ACC112 (cell line): ENCODE measurements at regions not wholly inside any gene's neighbourhood (a gene's known extent, or its start where the extent isn't known, plus 50 kb on each side); places are given as distances from the start of the nearest gene placed in this dataset.

Experiments
- H2AFZ ChIP-seq: fragments of 200-600 bp; sonication (generic); one replicate; pipeline ENCODE4 v1.6.0; 2017; ENCODE audit warnings: antibody characterized with exemption, low read length; ENCODE audit not compliant: unreplicated experiment
- H3K27ac ChIP-seq: fragments of 200-600 bp; sonication (generic); 2 replicates; pipeline ENCODE4 v1.5.1; 2014; ENCODE audit warnings: low read depth, mild to moderate bottlenecking, antibody characterized with exemption, low read length, moderate library complexity
- H3K27me3 ChIP-seq: fragments of 200-600 bp; sonication (generic); 2 replicates; pipeline ENCODE4 v1.6.1; 2014; ENCODE audit warnings: mild to moderate bottlenecking, antibody characterized with exemption, low read length, moderate library complexity, mixed read lengths; ENCODE audit not compliant: insufficient read depth
- H3K36me3 ChIP-seq: fragments of 200-600 bp; sonication (generic); 2 replicates; pipeline ENCODE4 v1.6.1; 2016; ENCODE audit warnings: mild to moderate bottlenecking, antibody characterized with exemption, low read length, moderate library complexity, mixed read lengths; ENCODE audit not compliant: insufficient read depth
- H3K4me1 ChIP-seq: fragments of 200-600 bp; sonication (generic); one replicate; pipeline ENCODE4 v1.6.1; 2016; ENCODE audit warnings: low read length, mixed read lengths; ENCODE audit not compliant: insufficient read depth, unreplicated experiment, control insufficient read depth
- H3K4me3 ChIP-seq: fragments of 200-600 bp; sonication (generic); 2 replicates; pipeline ENCODE4 v1.5.1; 2014; ENCODE audit warnings: mild to moderate bottlenecking, low read depth, low read length
- H3K79me2 ChIP-seq: fragments of 200-600 bp; sonication (generic); one replicate; pipeline ENCODE4 v1.6.0; 2016; ENCODE audit warnings: low read length; ENCODE audit not compliant: control insufficient read depth, unreplicated experiment, insufficient read depth

DNA sequence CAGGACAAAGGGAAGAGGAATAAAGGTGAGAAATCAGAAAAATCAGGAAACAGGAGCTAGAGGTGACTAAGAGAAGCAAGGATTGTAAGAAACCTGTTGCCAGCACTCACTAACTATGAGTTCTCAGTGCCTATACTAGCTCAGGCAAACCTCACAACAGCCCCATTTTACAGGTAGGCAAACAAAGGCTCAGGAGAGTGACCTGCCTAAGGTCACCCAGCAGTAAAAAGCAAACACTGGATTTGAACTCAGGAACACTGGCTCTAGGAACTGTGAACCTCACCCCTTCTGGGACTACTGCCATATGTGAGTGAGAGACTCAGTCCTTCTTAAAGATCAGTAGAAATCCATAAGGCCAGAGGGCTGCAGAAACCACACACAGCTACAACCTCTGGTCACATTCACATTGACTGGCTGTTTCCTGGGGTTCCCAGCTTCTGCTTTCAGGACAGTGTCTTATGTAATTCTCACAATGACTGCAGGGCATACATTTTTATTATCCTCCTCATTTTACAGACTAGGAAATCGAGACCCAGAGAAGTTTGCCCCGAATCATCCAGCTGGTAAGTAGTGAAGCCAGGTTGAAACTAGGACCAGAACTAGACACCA is 80.7 kb upstream of the MAFB start:
- H3K27ac ChIP-seq = no peak overlapping the region
- no peaks in the 10 kb centered on the region for H3K36me3 ChIP-seq
- H3K4me1 ChIP-seq = no peaks in the 10 kb centered on the region
- no peaks in the 10 kb centered on the region for H3K27me3 ChIP-seq
- H2AFZ ChIP-seq = no peak overlapping the region
- H3K4me3 ChIP-seq = no peak overlapping the region
- no peaks in the 10 kb centered on the region for H3K79me2 ChIP-seq

DNA sequence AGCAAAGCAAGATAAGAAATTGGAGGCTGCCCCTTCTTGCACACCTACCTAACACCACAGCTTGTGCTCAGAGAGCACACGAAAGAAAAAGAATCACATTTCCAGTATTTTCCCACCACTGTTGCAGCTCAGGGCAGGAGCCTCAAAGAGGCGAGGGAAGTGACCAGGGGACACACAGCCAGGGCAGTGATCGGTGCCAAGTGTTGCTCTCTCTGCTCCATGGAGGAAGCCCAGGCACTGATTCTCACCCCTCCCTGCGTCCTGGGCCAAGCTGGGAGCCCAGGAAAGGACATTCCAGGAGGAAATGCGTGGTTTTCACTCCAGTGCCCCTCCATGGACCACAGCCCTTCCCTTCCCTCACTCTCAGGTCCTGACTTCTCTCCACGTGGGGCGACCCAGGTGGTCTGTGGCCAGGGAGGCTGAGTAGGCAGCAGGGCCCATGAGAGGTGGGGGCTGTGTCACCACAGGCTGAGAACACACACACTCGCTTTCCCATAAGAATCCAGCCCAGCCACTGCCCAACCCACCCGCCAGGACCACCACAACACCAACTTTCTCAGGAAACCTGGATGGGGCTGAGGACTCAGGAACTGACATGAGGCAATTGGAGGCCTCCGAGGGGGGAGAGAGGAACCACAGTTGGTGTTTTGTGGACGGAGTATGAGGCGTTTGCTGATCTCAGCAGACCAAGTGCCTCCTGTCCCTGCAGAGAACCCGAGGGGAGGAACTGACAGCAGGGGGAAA is 81.7 kb upstream of the MAFB start:
- H3K79me2 ChIP-seq = no peaks in the 10 kb centered on the region

DNA sequence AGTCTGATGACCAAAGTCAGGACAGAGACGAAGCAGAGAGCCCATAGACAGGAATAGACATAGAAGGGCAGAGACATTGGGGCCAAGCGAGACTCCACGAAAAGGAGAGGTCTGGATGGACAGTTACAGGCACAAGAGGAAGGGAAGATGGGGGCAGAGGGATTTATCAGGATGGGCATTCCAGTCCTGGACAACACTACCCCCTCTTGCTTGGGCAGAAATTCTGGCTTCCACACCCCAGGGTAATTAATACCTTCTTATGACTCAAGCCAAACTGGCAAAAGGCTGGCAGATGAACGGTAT is 82.2 kb upstream of the MAFB start:
- Histone ChIP-seq H3K27me3 (no peaks in the 10 kb centered on the region), H3K4me1 (no peaks in the 10 kb centered on the region), H2AFZ (no peak overlapping the region), H3K36me3 (no peaks in the 10 kb centered on the region), H3K79me2 (no peaks in the 10 kb centered on the region), H3K27ac (no peak overlapping the region), H3K4me3 (no peak overlapping the region)

More for the DNA sequence above, 81.7 kb upstream of the MAFB start:
- Histone ChIP-seq H3K27me3 (no peaks in the 10 kb centered on the region), H3K27ac (no peak overlapping the region), H3K4me1 (no peaks in the 10 kb centered on the region), H2AFZ (no peak overlapping the region), H3K4me3 (no peak overlapping the region), H3K36me3 (no peaks in the 10 kb centered on the region)

DNA sequence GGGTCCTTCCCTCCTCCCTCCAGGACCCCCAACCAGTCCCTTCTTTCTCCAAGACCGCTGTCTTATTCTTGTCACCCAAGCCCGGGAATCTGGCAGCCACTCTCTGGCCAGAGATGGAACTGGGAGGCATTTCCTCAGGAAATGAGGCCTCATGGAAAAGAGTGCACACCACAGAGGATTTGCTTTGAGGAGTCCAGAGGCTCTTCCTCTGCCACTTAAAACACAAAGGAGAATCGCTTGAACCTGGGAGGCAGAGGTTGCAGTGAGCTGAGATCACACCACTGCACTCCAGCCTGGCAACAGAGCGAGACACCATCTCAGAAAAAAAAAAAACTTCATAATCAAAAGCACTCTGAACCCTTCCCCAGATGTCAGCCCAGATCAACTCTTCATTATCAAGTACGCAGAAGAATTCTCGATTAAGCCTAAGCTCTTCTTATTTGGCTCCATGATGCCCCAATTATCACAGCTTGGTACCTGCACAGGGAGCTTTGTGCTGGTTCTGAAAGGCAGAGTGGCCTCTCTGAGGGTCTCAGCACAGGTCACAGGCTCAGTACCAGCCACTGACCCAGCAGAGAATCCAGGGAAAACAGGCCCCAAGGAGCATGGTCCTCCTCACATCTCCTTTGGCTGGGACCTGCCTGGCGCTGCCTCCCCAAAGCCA is 82.9 kb upstream of the MAFB start:
- Histone ChIP-seq H2AFZ (no peak overlapping the region), H3K79me2 (no peaks in the 10 kb centered on the region), H3K36me3 (no peaks in the 10 kb centered on the region), H3K4me3 (no peak overlapping the region), H3K27ac (no peak overlapping the region), H3K27me3 (no peaks in the 10 kb centered on the region), H3K4me1 (no peaks in the 10 kb centered on the region)

DNA sequence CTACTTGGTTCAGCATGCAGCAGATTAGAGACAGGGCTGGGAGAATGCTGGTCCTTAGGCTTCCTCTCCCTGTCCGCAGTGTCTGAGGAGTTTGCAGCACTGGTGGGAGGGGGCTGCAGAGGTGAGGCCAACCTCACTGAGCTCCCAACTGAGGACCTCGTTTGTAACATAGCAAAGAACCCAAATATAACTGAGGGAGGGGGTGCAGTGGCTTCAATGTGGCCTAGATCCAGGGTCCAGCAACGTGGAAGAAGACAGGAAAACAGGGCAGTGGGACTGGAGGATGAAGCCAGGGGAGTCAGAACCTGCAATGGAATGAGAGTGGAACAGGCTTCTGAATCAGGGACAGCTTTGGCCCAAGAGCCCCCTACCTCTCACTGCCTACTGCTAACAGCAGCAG is 84.3 kb upstream of the MAFB start:
- no peaks in the 10 kb centered on the region for H3K27me3 ChIP-seq
- H3K79me2 ChIP-seq = no peaks in the 10 kb centered on the region
- no peak overlapping the region for H2AFZ ChIP-seq
- H3K4me3 ChIP-seq = no peak overlapping the region
- no peaks in the 10 kb centered on the region for H3K4me1 ChIP-seq
- H3K36me3 ChIP-seq = no peaks in the 10 kb centered on the region
- no peak overlapping the region for H3K27ac ChIP-seq

DNA sequence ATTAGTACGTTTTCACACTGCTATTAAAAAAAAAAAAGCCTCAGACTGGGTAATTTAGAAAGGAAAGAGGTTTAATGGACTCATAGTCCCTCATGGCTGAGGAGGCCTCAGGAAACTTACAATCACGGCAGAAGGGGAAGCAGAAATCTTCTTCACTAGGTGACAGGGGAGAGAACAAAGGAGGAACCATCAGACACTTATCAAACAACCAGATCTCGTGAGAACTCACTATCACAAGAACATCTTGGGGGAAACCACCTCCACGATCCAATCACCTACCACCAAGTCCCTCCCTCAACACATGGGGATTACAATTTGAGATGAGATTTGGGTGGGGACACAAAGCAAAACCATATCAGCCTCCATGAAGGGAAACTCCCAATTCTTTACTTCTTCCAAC is 85.2 kb upstream of the MAFB start:
- no peak overlapping the region for H3K4me3 ChIP-seq
- no peak overlapping the region for H2AFZ ChIP-seq
- H3K4me1 ChIP-seq = no peaks in the 10 kb centered on the region
- H3K36me3 ChIP-seq = no peaks in the 10 kb centered on the region
- peaks cover 3% of the 10 kb centered on the region; the same call in 1 of the 2 replicates for H3K27me3 ChIP-seq
- H3K79me2 ChIP-seq = no peaks in the 10 kb centered on the region
- no peak overlapping the region for H3K27ac ChIP-seq

DNA sequence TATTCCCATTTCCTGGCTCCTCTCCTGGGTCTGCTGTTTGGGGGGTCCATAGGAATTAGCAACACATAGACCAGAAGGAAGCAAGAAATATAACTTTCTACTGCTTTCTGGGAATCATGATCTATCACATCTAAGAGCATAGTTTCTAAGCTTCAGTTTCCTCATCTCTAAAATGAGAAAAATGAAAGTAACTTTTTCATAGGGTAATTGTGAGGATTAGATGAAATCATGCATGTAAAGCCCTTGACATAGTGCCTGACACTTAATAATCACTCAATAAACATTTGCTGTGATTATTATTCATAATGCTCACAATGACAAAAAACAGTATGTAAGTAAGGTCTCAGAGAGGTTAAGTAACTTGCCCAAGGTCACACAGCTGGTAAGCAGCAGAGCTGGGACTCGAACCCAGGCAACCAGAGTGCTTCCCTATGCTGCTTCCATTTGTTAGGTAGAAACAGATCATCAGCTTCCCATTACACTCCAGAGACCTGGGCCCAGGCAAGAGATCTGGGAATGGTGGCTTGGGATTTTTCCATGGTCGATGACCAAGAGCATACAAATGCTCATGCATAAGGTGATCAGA is 86.6 kb upstream of the MAFB start:
- no peaks in the 10 kb centered on the region for H3K4me1 ChIP-seq
- H3K4me3 ChIP-seq = no peak overlapping the region
- no peak overlapping the region for H3K27ac ChIP-seq

DNA sequence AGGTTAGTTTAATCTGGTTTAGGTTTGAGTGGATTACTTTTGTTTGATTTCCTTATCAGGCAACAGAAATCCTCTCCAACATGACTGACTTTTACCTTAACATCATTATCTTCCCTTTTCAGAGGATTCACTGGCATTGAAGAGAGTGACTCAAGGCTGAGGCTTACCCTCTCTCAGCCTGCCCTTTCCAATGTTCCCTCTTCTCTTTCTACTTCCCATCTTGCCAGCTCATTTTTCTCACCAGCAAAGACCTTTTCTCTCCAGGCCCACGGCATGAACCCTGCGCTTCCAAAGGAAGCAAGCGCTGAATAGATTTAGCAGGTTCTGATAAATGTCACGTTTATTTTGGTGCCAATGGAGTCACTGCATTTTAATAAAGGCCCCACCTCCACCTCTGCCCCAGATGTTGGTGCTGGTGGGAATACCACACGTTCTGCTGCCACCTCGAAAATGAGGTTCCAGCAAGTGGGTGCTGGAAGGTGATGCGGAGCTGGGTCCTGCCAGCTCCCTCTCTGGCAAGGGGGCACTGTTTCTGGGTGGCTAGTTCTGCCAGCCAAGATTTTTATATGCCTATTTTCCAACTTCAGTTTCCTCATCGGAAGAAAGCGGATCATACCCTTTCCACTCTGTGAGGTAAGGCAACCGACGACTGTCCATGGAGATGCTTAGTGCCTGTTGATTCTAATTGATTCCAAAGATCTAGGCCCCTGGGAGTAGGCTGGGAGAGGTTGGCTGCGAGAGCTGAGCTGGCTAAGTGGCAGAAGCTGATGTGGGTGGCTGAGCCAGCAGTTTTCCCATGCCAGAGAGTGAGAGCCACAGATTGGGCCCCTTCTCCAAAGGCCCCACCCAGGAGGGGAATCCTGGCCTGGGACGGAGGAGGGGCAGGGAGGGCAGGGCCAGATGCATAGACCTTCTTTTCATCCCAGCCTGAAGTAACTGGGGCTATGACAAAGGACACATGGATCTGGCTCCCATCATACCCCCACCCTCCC is 87.7 kb upstream of the MAFB start:
- H3K27ac ChIP-seq = no peak overlapping the region

More for the DNA sequence above, 86.6 kb upstream of the MAFB start:
- Histone ChIP-seq H3K79me2 (no peaks in the 10 kb centered on the region), H3K36me3 (no peaks in the 10 kb centered on the region), H2AFZ (no peak overlapping the region), H3K27me3 (peaks cover 4% of the 10 kb centered on the region; the same call in 1 of the 2 replicates)

DNA sequence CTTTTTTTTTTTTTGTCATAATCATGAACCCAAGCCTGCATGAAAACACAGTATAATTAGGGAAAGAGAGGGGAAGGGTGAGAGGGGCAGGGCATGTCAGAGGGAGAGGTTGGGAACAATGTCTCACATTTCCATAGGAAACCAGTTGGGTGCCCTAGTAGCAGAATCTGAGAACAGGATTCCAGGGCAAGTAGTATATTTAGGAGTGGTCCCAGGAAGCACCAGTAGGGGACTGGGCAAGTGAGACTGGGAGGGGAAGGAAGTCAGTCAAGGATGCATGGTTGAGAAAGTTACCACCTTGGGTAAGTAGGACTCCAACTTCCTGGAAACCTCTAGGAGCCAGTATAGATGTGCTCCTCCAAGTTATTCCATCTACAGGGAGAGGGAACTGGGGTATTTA is 88.6 kb upstream of the MAFB start:
- Histone ChIP-seq H2AFZ (no peak overlapping the region), H3K79me2 (no peaks in the 10 kb centered on the region), H3K4me3 (no peak overlapping the region), H3K27ac (no peak overlapping the region), H3K36me3 (no peaks in the 10 kb centered on the region), H3K27me3 (peaks cover 4% of the 10 kb centered on the region; the same call in 1 of the 2 replicates), H3K4me1 (no peaks in the 10 kb centered on the region)

More for the DNA sequence above, 87.7 kb upstream of the MAFB start:
- Histone ChIP-seq H3K4me3 (no peak overlapping the region), H3K79me2 (no peaks in the 10 kb centered on the region), H2AFZ (no peak overlapping the region), H3K27me3 (peaks cover 4% of the 10 kb centered on the region; the same call in 1 of the 2 replicates), H3K36me3 (no peaks in the 10 kb centered on the region), H3K4me1 (no peaks in the 10 kb centered on the region)

DNA sequence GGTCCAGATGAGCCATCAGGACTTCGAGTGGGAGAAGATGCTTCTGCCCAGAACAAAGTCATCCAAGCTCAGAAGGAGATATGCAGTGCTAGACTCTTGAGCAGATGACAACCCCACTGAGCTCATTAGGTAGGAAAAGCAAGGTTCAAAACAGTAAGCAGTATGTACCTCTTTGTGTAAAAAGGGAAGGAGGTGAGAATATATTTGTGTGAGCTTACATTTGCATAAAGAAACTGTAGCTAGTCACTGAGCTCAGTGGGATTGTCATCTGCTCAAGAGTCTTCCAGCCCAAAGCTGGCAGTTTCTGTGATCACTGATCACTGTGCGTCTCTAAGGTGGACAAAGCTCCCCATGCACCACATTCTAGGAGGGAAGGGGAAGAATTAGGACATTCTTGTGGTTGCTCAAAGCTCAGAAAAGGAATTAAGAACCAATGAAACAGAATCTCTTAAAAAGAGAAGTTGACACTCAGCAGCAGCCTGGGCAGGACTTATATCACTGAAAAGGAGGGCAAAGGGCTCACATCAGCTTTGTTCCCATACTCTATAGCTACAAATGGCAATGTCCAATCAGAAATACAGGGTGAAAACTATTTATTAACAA is 90.0 kb upstream of the MAFB start:
- Histone ChIP-seq H2AFZ (no peak overlapping the region), H3K4me3 (no peak overlapping the region), H3K36me3 (no peaks in the 10 kb centered on the region), H3K27ac (no peak overlapping the region), H3K27me3 (peaks cover 4% of the 10 kb centered on the region; the same call in 1 of the 2 replicates), H3K79me2 (no peaks in the 10 kb centered on the region), H3K4me1 (no peaks in the 10 kb centered on the region)
